Right lobe of liver (tissue), 4 donors: ENCODE measurements at regions not wholly inside any gene's neighbourhood (a gene's known extent, or its start where the extent isn't known, plus 50 kb on each side); places are given as distances from the start of the nearest gene placed in this dataset.

Experiments
- POLR2A ChIP-seq: fragments of 450-650 bp; IDR thresholded peaks from one replicate; pipeline ENCODE4 v1.6.1; 2017; ENCODE audit warnings: antibody characterized with exemption, mild to moderate bottlenecking
- TF ChIP-seq, protein P1 (sequence below), 4 donors: fragments of 200-600 bp in 3 of 4; fragments of 450-650 bp in 1 of 4; IDR thresholded peaks; one replicate each; pipeline versions ENCODE4 v1.5.1 to v1.8.0; 2016 to 2022; ENCODE audit warnings: antibody characterized with exemption in 4 of 4, mild to moderate bottlenecking in 2 of 4
- donor health status: DM: no; HTN: no; CAD: no.
- donor health status: DM: no; HTN: no; CAD: no.
- donor health status: DM: no; HTN: yes; CAD: no.

DNA sequence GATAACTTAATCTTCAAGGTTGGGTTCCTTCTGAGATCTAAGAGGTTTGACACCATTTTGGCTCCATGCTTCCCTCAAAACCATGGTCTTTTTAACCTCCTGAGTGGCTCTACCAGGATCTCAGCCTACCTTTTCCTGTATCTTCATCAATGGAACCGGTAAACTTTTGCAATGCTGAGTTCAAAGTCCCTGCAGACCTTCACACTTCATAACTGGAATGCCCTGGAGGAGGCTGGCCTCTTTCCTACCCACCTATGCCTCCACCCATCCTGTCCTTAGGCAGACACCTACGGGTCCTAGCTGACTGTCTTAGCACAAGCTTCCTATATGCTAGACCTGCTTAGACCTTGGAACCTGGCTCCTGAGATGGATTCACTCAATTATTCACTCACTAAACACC lies 89.5 kb upstream of the EEA1 start:
- TF ChIP-seq, protein P1, sequence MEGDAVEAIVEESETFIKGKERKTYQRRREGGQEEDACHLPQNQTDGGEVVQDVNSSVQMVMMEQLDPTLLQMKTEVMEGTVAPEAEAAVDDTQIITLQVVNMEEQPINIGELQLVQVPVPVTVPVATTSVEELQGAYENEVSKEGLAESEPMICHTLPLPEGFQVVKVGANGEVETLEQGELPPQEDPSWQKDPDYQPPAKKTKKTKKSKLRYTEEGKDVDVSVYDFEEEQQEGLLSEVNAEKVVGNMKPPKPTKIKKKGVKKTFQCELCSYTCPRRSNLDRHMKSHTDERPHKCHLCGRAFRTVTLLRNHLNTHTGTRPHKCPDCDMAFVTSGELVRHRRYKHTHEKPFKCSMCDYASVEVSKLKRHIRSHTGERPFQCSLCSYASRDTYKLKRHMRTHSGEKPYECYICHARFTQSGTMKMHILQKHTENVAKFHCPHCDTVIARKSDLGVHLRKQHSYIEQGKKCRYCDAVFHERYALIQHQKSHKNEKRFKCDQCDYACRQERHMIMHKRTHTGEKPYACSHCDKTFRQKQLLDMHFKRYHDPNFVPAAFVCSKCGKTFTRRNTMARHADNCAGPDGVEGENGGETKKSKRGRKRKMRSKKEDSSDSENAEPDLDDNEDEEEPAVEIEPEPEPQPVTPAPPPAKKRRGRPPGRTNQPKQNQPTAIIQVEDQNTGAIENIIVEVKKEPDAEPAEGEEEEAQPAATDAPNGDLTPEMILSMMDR (IDR thresholded peaks at IDR 0.05) = no peak
- no peak for TF ChIP-seq POLR2A
